SJCRH30 (cell line): ENCODE measurements at regions not wholly inside any gene's neighbourhood (a gene's known extent, or its start where the extent isn't known, plus 50 kb on each side); places are given as distances from the start of the nearest gene placed in this dataset.

Experiments used
- DNase-seq, 2 experiments: peaks; one replicate each; pipeline ENCODE4 v3.0.0-alpha.2; 2015 to 2020
- H3K27ac ChIP-seq: fragments of 250-450 bp; sonication (Bioruptor Pico); 2 replicates; pipeline ENCODE4 v1.5.1; 2020; ENCODE audit warnings: mild to moderate bottlenecking, moderate library complexity
- H3K27me3 ChIP-seq: fragments of 250-450 bp; sonication (Bioruptor Pico); 2 replicates; pipeline ENCODE4 v1.5.1; 2020; ENCODE audit warnings: mild to moderate bottlenecking, moderate library complexity
- H3K36me3 ChIP-seq: fragments of 250-450 bp; sonication (Bioruptor Pico); 2 replicates; pipeline ENCODE4 v1.5.1; 2020; ENCODE audit warnings: mild to moderate bottlenecking, moderate library complexity
- H3K4me1 ChIP-seq: fragments of 250-450 bp; sonication (Bioruptor Pico); 2 replicates; pipeline ENCODE4 v1.5.1; 2020; ENCODE audit warnings: mild to moderate bottlenecking, moderate library complexity
- H3K4me3 ChIP-seq: fragments of 250-450 bp; sonication (Bioruptor Pico); 2 replicates; pipeline ENCODE4 v1.5.1; 2020; ENCODE audit warnings: mild to moderate bottlenecking, moderate library complexity
- H3K9me3 ChIP-seq: fragments of 250-450 bp; sonication (Bioruptor Pico); replicated peaks from 2 replicates; pipeline ENCODE4 v1.5.1; 2020; ENCODE audit warnings: mild to moderate bottlenecking, moderate library complexity

GRCh38 chr2:145736871-145737270 is 1217.0 kb upstream of the ZEB2 start:
- Histone ChIP-seq H3K9me3 (no peaks in the 10 kb centered on the region), H3K4me1 (no peaks in the 10 kb centered on the region), H3K36me3 (no peaks in the 10 kb centered on the region), H3K27ac (no peak overlapping the region), H3K27me3 (no peaks in the 10 kb centered on the region), H3K4me3 (no peak overlapping the region)
- no peak for DNase-seq

GRCh38 chr2:145731467-145731866 is 1211.5 kb upstream of the ZEB2 start:
- H3K36me3 ChIP-seq = no peaks in the 10 kb centered on the region
- no peak overlapping the region for H3K27ac ChIP-seq
- no peaks in the 10 kb centered on the region for H3K9me3 ChIP-seq
- H3K4me1 ChIP-seq = no peaks in the 10 kb centered on the region
- no peak for DNase-seq
- H3K4me3 ChIP-seq = no peak overlapping the region
- no peaks in the 10 kb centered on the region for H3K27me3 ChIP-seq

GRCh38 chr2:145729993-145730770 is 1210.3 kb upstream of the ZEB2 start:
- H3K27me3 ChIP-seq = no peaks in the 10 kb centered on the region
- no peaks in the 10 kb centered on the region for H3K36me3 ChIP-seq
- no peak overlapping the region for H3K27ac ChIP-seq
- DNase-seq = no peak
- no peak overlapping the region for H3K4me3 ChIP-seq
- H3K4me1 ChIP-seq = no peaks in the 10 kb centered on the region
- no peaks in the 10 kb centered on the region for H3K9me3 ChIP-seq

GRCh38 chr2:145729481-145729880 is 1209.6 kb upstream of the ZEB2 start:
- no peak overlapping the region for H3K27ac ChIP-seq
- DNase-seq = no peak

GRCh38 chr2:145728511-145728910 is 1208.6 kb upstream of the ZEB2 start:
- no peak overlapping the region for H3K4me3 ChIP-seq
- no peaks in the 10 kb centered on the region for H3K36me3 ChIP-seq
- H3K9me3 ChIP-seq = no peaks in the 10 kb centered on the region
- DNase-seq = no peak
- H3K4me1 ChIP-seq = no peaks in the 10 kb centered on the region
- no peaks in the 10 kb centered on the region for H3K27me3 ChIP-seq
- no peak overlapping the region for H3K27ac ChIP-seq

More at GRCh38 chr2:145729481-145729880, 1209.6 kb upstream of the ZEB2 start:
- no peaks in the 10 kb centered on the region for H3K4me1 ChIP-seq
- no peak overlapping the region for H3K4me3 ChIP-seq
- no peaks in the 10 kb centered on the region for H3K27me3 ChIP-seq
- H3K36me3 ChIP-seq = no peaks in the 10 kb centered on the region
- no peaks in the 10 kb centered on the region for H3K9me3 ChIP-seq

GRCh38 chr2:145725876-145726275 is 1206.0 kb upstream of the ZEB2 start:
- Histone ChIP-seq H3K9me3 (peaks cover 3% of the 10 kb centered on the region; the same call in 1 of the 2 replicates), H3K4me1 (no peaks in the 10 kb centered on the region), H3K27ac (no peak overlapping the region), H3K36me3 (no peaks in the 10 kb centered on the region), H3K27me3 (no peaks in the 10 kb centered on the region), H3K4me3 (no peak overlapping the region)
- DNase-seq = no peak

GRCh38 chr2:145724311-145724898 is 1204.5 kb upstream of the ZEB2 start:
- Histone ChIP-seq H3K4me3 (no peak overlapping the region), H3K9me3 (peaks cover 3% of the 10 kb centered on the region; the same call in 1 of the 2 replicates), H3K36me3 (no peaks in the 10 kb centered on the region), H3K27me3 (no peaks in the 10 kb centered on the region), H3K4me1 (no peaks in the 10 kb centered on the region), H3K27ac (no peak overlapping the region)
- DNase-seq = no peak

- no peak overlapping the region for H3K27ac ChIP-seq
- H3K4me3 ChIP-seq = no peak overlapping the region
Observed at GRCh38 chr2:145723872-145724271, 1204.0 kb upstream of the ZEB2 start.

GRCh38 chr2:145721681-145722080 is 1201.8 kb upstream of the ZEB2 start:
- no peak for DNase-seq
- no peaks in the 10 kb centered on the region for H3K36me3 ChIP-seq
- peaks cover 3% of the 10 kb centered on the region; the same call in 1 of the 2 replicates for H3K9me3 ChIP-seq
- no peak overlapping the region for H3K27ac ChIP-seq
- no peaks in the 10 kb centered on the region for H3K4me1 ChIP-seq
- H3K4me3 ChIP-seq = no peak overlapping the region
- H3K27me3 ChIP-seq = no peaks in the 10 kb centered on the region

More at GRCh38 chr2:145723872-145724271, 1204.0 kb upstream of the ZEB2 start:
- Histone ChIP-seq H3K4me1 (no peaks in the 10 kb centered on the region), H3K27me3 (no peaks in the 10 kb centered on the region), H3K36me3 (no peaks in the 10 kb centered on the region), H3K9me3 (peaks cover 3% of the 10 kb centered on the region; the same call in 1 of the 2 replicates)
- no peak for DNase-seq

GRCh38 chr2:145715601-145716000 is 1195.7 kb upstream of the ZEB2 start:
- DNase-seq = no peak
- H3K27ac ChIP-seq = no peak overlapping the region
- H3K36me3 ChIP-seq = no peaks in the 10 kb centered on the region
- no peak overlapping the region for H3K4me3 ChIP-seq
- peaks cover 3% of the 10 kb centered on the region; the same call in 1 of the 2 replicates for H3K4me1 ChIP-seq
- H3K9me3 ChIP-seq = no peaks in the 10 kb centered on the region
- no peaks in the 10 kb centered on the region for H3K27me3 ChIP-seq

GRCh38 chr2:145710303-145710702 is 1190.4 kb upstream of the ZEB2 start:
- Histone ChIP-seq H3K4me1 (peaks cover 3% of the 10 kb centered on the region; the same call in 1 of the 2 replicates), H3K9me3 (0 out of 2 replicates have a peak, but pooled peaks cover 7% of the 10 kb centered on the region), H3K36me3 (no peaks in the 10 kb centered on the region)

GRCh38 chr2:145702305-145702704 is 1182.4 kb upstream of the ZEB2 start:
- Histone ChIP-seq H3K4me1 (no peaks in the 10 kb centered on the region), H3K9me3 (0 out of 2 replicates have a peak, but pooled peaks cover 5% of the 10 kb centered on the region), H3K4me3 (no peak overlapping the region), H3K27ac (no peak overlapping the region), H3K27me3 (no peaks in the 10 kb centered on the region), H3K36me3 (no peaks in the 10 kb centered on the region)
- DNase-seq = no peak

More at GRCh38 chr2:145710303-145710702, 1190.4 kb upstream of the ZEB2 start:
- Histone ChIP-seq H3K4me3 (no peak overlapping the region), H3K27ac (no peak overlapping the region), H3K27me3 (no peaks in the 10 kb centered on the region)
- DNase-seq = no peak

- Histone ChIP-seq H3K27ac (no peak overlapping the region), H3K4me3 (no peak overlapping the region), H3K4me1 (peaks cover 3% of the 10 kb centered on the region; the same call in 1 of the 2 replicates), H3K36me3 (no peaks in the 10 kb centered on the region), H3K27me3 (no peaks in the 10 kb centered on the region), H3K9me3 (no peaks in the 10 kb centered on the region)
- DNase-seq = peak; percentile 41 to 71
Observed at GRCh38 chr2:145692971-145693478, 1173.1 kb upstream of the ZEB2 start.

- Histone ChIP-seq H3K9me3 (no peaks in the 10 kb centered on the region), H3K4me3 (no peak overlapping the region), H3K4me1 (peaks cover 3% of the 10 kb centered on the region; the same call in 1 of the 2 replicates), H3K36me3 (no peaks in the 10 kb centered on the region), H3K27me3 (no peaks in the 10 kb centered on the region), H3K27ac (no peak overlapping the region)
- DNase-seq = no peak
Observed at GRCh38 chr2:145691659-145692058, 1171.7 kb upstream of the ZEB2 start.

GRCh38 chr2:145690183-145690778 is 1170.4 kb upstream of the ZEB2 start:
- DNase-seq = no peak

More at GRCh38 chr2:145690183-145690778, 1170.4 kb upstream of the ZEB2 start:
- Histone ChIP-seq H3K4me3 (no peak overlapping the region), H3K27ac (no peak overlapping the region), H3K27me3 (no peaks in the 10 kb centered on the region), H3K36me3 (no peaks in the 10 kb centered on the region), H3K4me1 (peaks cover 3% of the 10 kb centered on the region; the same call in 1 of the 2 replicates), H3K9me3 (no peaks in the 10 kb centered on the region)
